NCI-H524 (cell line): ENCODE measurements at regions not wholly inside any gene's neighbourhood (a gene's known extent, or its start where the extent isn't known, plus 50 kb on each side); places are given as distances from the start of the nearest gene placed in this dataset.
"Not testable (repeated sequence)": the region's sequence is repeated elsewhere in the genome, so short reads cannot be mapped to it uniquely, and the experiment has no call there.

Experiments
- DNase-seq, 2 experiments: peaks; one replicate each; lab custom pipeline; 2025; lab: John Stamatoyannopoulos, UW

GRCh38 chr22:40094485-40094884, 83.2 kb upstream of the TNRC6B start:
- DNase-seq: no peak

GRCh38 chr22:40099887-40100286, 77.8 kb upstream of the TNRC6B start:
- not testable (repeated sequence) for DNase-seq

DNA sequence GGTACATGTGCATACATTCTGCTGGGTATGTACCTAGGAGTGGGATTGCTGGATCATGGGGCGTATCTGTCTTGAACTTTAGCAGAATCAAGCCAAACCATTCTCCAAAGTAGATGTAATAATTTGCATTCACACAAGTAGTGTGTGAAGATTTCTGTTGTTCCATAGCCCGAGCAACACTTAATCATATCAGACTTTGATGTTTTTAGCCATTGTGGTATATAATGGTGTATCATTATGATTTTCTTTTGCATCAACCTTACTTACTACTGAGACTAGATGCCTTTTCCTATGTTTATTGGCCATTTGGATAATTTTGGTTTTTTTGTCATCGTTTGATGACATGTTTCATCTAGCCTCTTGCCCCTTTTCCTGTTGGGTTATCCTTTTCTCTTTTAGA, 72.0 kb upstream of the TNRC6B start:
- DNase-seq: no peak

DNA sequence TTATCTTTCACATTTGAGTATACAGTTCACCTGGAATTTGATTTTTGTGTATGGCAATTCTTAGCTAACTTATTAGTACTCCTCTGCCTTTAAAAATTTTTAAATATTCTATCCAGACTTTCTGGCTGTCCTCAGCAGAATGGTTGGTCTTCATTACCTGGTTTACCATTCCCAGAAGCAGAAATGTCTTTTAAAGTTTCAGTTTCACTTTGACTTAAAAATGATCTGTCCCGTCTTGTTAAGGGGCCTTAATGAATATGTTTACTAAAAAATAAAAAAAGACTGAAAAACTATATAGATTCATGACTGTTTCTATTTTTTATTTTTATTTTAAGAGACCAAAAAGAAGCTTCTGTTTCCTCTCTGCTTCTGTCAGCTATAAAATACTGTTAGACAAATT, 70.5 kb upstream of the TNRC6B start:
- no peak for DNase-seq

GRCh38 chr22:40107851-40108378, 69.8 kb upstream of the TNRC6B start:
- no peak for DNase-seq

- DNase-seq: no peak
Measured at GRCh38 chr22:40108396-40108795, 69.3 kb upstream of the TNRC6B start.

GRCh38 chr22:40108926-40109325, 68.8 kb upstream of the TNRC6B start:
- not testable (repeated sequence) for DNase-seq

- DNase-seq: no peak
Measured at GRCh38 chr22:40111451-40111850, 66.3 kb upstream of the TNRC6B start.

- no peak for DNase-seq
Measured at GRCh38 chr22:40112595-40112994, 65.1 kb upstream of the TNRC6B start.

GRCh38 chr22:40113696-40114095, 64.0 kb upstream of the TNRC6B start:
- DNase-seq: peak in 1 of 2 experiments; percentile 4

- no peak for DNase-seq
Measured at GRCh38 chr22:40114411-40114810, 63.3 kb upstream of the TNRC6B start.

DNA sequence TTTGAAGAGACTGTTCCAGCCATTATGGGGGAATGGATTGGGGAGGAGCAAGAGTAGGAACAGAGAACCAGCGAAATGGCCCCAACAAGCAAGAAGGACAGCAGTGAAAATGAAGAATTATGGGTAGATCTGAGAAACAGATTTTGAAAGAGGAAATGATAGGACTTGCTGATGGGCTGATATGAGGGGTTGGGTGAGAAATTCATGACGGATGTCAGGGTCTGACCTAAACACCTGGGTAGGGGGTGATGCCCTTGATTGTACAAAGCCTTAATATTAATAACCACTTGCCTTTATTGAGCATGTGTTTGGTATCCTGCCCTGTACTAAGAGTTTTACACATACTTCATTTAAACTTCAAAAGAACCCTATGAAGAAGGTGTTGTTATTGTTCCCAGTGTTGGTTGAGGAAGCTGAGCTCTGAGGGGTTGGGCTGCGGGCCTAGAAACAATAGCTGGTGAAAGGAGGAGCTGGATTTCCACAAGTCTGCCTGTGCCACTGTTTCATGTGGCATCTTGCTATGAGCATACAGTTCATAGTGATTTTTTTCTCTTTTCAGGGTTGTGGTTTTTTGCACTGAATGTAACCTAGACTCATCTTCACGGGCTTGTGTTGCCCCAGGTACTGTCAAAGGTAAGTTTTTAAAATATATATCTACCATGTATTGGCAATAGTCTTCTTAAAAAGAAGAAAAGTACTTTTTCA, 61.1 kb upstream of the TNRC6B start:
- DNase-seq: no peak

GRCh38 chr22:40118979-40119378, 58.7 kb upstream of the TNRC6B start:
- no peak for DNase-seq

GRCh38 chr22:40120848-40121247, 56.9 kb upstream of the TNRC6B start:
- no peak for DNase-seq

DNA sequence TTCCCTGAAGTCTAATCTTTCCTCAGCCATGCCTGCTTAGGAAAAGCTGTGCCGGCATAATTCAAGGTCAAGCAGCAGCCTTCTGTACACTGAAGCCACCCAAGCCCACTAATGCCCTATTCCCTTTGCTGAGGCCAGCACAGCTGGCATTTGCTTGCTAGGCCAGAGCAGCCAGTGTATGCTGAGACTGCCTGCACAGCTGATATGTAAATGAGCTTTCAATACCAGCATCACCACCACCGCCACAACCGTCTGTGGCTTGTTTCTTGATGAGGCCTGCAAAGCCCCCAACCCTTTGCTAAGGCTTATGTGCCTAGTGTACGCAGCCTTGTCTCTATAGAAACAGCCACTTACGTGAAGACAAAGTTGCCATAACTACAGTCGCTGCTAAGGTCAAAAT, 56.3 kb upstream of the TNRC6B start:
- DNase-seq: peak in 1 of 2 experiments; percentile 49

DNA sequence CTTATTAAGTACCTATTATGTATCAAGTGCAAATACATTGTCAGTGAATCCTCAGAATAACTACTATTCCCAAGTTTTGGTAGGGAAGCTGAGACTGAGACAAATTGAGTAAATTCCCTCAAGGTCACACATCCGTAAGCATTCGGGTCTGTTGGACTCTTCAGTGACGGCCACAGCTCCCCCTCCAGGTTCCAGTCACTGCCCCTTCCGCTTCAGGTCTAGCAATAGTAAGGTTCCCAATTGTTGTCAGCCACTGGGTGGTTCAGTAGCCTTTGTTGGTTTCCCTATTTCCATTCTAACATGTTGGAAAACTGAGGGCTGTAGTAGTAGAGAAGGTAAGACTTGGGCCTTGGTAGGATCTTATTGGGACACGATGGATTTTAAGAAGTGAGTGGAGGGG, 54.9 kb upstream of the TNRC6B start:
- no peak for DNase-seq

- DNase-seq: no peak
Measured at GRCh38 chr22:40123387-40123786, 54.3 kb upstream of the TNRC6B start.
